ENCODE measurements at regions not wholly inside any gene's neighbourhood (a gene's known extent, or its start where the extent isn't known, plus 50 kb on each side); places are given as distances from the start of the nearest gene placed in this dataset.
"Not testable (repeated sequence)": the region's sequence is repeated elsewhere in the genome, so short reads cannot be mapped to it uniquely, and the experiment has no call there.

- no peak for DNase-seq
Observed at GRCh38 chr13:111629016-111629415, 308.6 kb downstream of the TEX29 start.

- no peak for DNase-seq
Observed at GRCh38 chr13:111629457-111629856, 309.0 kb downstream of the TEX29 start.

- DNase-seq: no peak
Observed at GRCh38 chr13:111629926-111630325, 309.5 kb downstream of the TEX29 start.

GRCh38 chr13:111630406-111630805 lies 310.0 kb downstream of the TEX29 start:
- no peak for DNase-seq

- not testable (repeated sequence) for DNase-seq
Observed at GRCh38 chr13:111631271-111631670, 310.8 kb downstream of the TEX29 start.

GRCh38 chr13:111632906-111633305 lies 312.5 kb downstream of the TEX29 start:
- DNase-seq: no peak

GRCh38 chr13:111633401-111633800 lies 313.0 kb downstream of the TEX29 start:
- no peak for DNase-seq

- DNase-seq: no peak
Observed at GRCh38 chr13:111634410-111634809, 314.0 kb downstream of the TEX29 start.

- no peak for DNase-seq
Observed at GRCh38 chr13:111636271-111636670, 315.8 kb downstream of the TEX29 start.

- no peak for DNase-seq
Observed at GRCh38 chr13:111636804-111637203, 316.4 kb downstream of the TEX29 start.

- no peak for DNase-seq
Observed at GRCh38 chr13:111637365-111637764, 316.9 kb downstream of the TEX29 start.

- DNase-seq: no peak
Observed at GRCh38 chr13:111638233-111638632, 317.8 kb downstream of the TEX29 start.

- DNase-seq: no peak
Observed at GRCh38 chr13:111639196-111639705, 318.8 kb downstream of the TEX29 start.

GRCh38 chr13:111640006-111640405 lies 319.6 kb downstream of the TEX29 start:
- no peak for DNase-seq

GRCh38 chr13:111640476-111640875 lies 320.0 kb downstream of the TEX29 start:
- no peak for DNase-seq

- no peak for DNase-seq
Observed at GRCh38 chr13:111642156-111642767, 321.8 kb downstream of the TEX29 start.

- no peak for DNase-seq
Observed at GRCh38 chr13:111644750-111645149, 324.3 kb downstream of the TEX29 start.

- DNase-seq: no peak
Observed at GRCh38 chr13:111645198-111645597, 324.8 kb downstream of the TEX29 start.

- no peak for DNase-seq
Observed at GRCh38 chr13:111645598-111646455, 325.4 kb downstream of the TEX29 start.

GRCh38 chr13:111646456-111646855 lies 326.0 kb downstream of the TEX29 start:
- DNase-seq: no peak

GRCh38 chr13:111648885-111649284 lies 328.4 kb downstream of the TEX29 start:
- DNase-seq: no peak

GRCh38 chr13:111650626-111651025 lies 330.2 kb downstream of the TEX29 start:
- DNase-seq: no peak

GRCh38 chr13:111652676-111653075 lies 332.2 kb downstream of the TEX29 start:
- DNase-seq: no peak

- DNase-seq: no peak
Observed at GRCh38 chr13:111654531-111654930, 334.1 kb downstream of the TEX29 start.
